HEK293T (cell line): ENCODE measurements at regions not wholly inside any gene's neighbourhood (a gene's known extent, or its start where the extent isn't known, plus 50 kb on each side); places are given as distances from the start of the nearest gene placed in this dataset.

Experiments
- CTCF ChIA-PET: fragments of 350-600 bp; formaldehyde crosslinking; extraction: SDS; loops from one replicate; lab custom pipeline; 2021; ENCODE audit warnings: antibody characterized with exemption, inconsistent platforms; lab: Yijun Ruan, JAX
- POLR2A ChIA-PET: fragments of 350-600 bp; formaldehyde crosslinking; extraction: SDS; loops from one replicate; lab custom pipeline; 2020; ENCODE audit warnings: antibody characterized with exemption, inconsistent platforms; lab: Yijun Ruan, JAX
- DNase-seq: peaks from one replicate; pipeline ENCODE4 v3.0.0; 2012; ENCODE audit warnings: mixed read lengths; ENCODE audit errors: extremely low spot score
- ARNT ChIP-seq: fragments of 450-650 bp; IDR thresholded peaks from 2 replicates; pipeline ENCODE4 v1.6.1; 2017; ENCODE audit warnings: mild to moderate bottlenecking
- BHLHE40 ChIP-seq: fragments of 450-650 bp; IDR thresholded peaks from 2 replicates; pipeline ENCODE4 v1.6.1; 2016; ENCODE audit warnings: mild to moderate bottlenecking, moderate library complexity, borderline replicate concordance
- CTBP1 ChIP-seq: fragments of 450-650 bp; IDR thresholded peaks from 2 replicates; pipeline ENCODE4 v1.6.1; 2016; ENCODE audit warnings: borderline replicate concordance
- ELF4 ChIP-seq: fragments of 450-650 bp; IDR thresholded peaks from 2 replicates; pipeline ENCODE4 v1.6.1; 2017; ENCODE audit warnings: antibody characterized with exemption
- FOXA1 ChIP-seq: fragments of 450-650 bp; IDR thresholded peaks from 2 replicates; pipeline ENCODE4 v1.6.1; 2016; ENCODE audit warnings: mild to moderate bottlenecking
- FOXK2 ChIP-seq: fragments of 450-650 bp; IDR thresholded peaks from 2 replicates; pipeline ENCODE4 v1.6.1; 2016; ENCODE audit warnings: mild to moderate bottlenecking
- FOXM1 ChIP-seq: fragments of 450-650 bp; IDR thresholded peaks from 2 replicates; pipeline ENCODE4 v1.6.1; 2017; ENCODE audit warnings: mild to moderate bottlenecking, borderline replicate concordance
- HDGF ChIP-seq: fragments of 450-650 bp; IDR thresholded peaks from 2 replicates; pipeline ENCODE4 v1.6.1; 2017; ENCODE audit warnings: antibody characterized with exemption, borderline replicate concordance
- L3MBTL2 ChIP-seq: fragments of 450-650 bp; conservative IDR thresholded peaks from 2 replicates; pipeline ENCODE4 v1.6.1; 2016; ENCODE audit warnings: mild to moderate bottlenecking
- LEF1 ChIP-seq: fragments of 450-650 bp; IDR thresholded peaks from 2 replicates; pipeline ENCODE4 v1.6.1; 2017; ENCODE audit warnings: mild to moderate bottlenecking, borderline replicate concordance
- NFRKB ChIP-seq: fragments of 450-650 bp; IDR thresholded peaks from 2 replicates; pipeline ENCODE4 v1.6.1; 2016; ENCODE audit warnings: mild to moderate bottlenecking, moderate library complexity
- PKNOX1 ChIP-seq: fragments of 450-650 bp; IDR thresholded peaks from 2 replicates; pipeline ENCODE4 v1.6.1; 2016
- SP1 ChIP-seq: fragments of 450-650 bp; IDR thresholded peaks from 2 replicates; pipeline ENCODE4 v1.6.1; 2017
- SUZ12 ChIP-seq: fragments of 450-650 bp; IDR thresholded peaks from 2 replicates; pipeline ENCODE4 v1.6.1; 2016; ENCODE audit warnings: mild to moderate bottlenecking
- TARDBP ChIP-seq: fragments of 450-650 bp; IDR thresholded peaks from 2 replicates; pipeline ENCODE4 v1.6.1; 2016
- ZNF384 ChIP-seq: fragments of 450-650 bp; IDR thresholded peaks from 2 replicates; pipeline ENCODE4 v1.6.1; 2016

- TF ChIP-seq TARDBP = no peak
- no peak for TF ChIP-seq CTBP1
- no peak for TF ChIP-seq SP1
- TF ChIP-seq L3MBTL2 = no peak
- no peak for TF ChIP-seq NFRKB
- TF ChIP-seq ZNF384 = no peak
- TF ChIP-seq FOXA1 = no peak
- no peak for TF ChIP-seq SUZ12
- TF ChIP-seq BHLHE40 = no peak
- TF ChIP-seq HDGF = no peak
- TF ChIP-seq FOXM1 = no peak
- TF ChIP-seq FOXK2 = no peak
- POLR2A ChIA-PET = no interaction called here
- CTCF ChIA-PET = no interaction called here
- no peak for DNase-seq
Measured at GRCh38 chr6:37558168-37558567, 58.5 kb upstream of the CCDC167 start.

- CTCF ChIA-PET = interaction anchor here (0.7 kb wide), 1 partner anchor 8 kb away, joined by 3 read pairs; no protein-coding TSS in a partner anchor
- POLR2A ChIA-PET = no interaction called here
- TF ChIP-seq BHLHE40 (no peak), HDGF (no peak), FOXM1 (no peak), CTBP1 (no peak), LEF1 (no peak), SP1 (no peak), ELF4 (no peak), NFRKB (no peak), ZNF384 (no peak), SUZ12 (no peak), TARDBP (no peak), ARNT (no peak), PKNOX1 (no peak), L3MBTL2 (no peak), FOXK2 (no peak)
- no peak for DNase-seq
Measured at GRCh38 chr6:37557645-37558114, 58.0 kb upstream of the CCDC167 start.

GRCh38 chr6:37556881-37557644 is 57.4 kb upstream of the CCDC167 start:
- TF ChIP-seq TARDBP (no peak), L3MBTL2 (no peak), FOXK2 (no peak), FOXM1 (no peak), LEF1 (no peak), HDGF (no peak), CTBP1 (no peak), SUZ12 (no peak), ZNF384 (no peak)
- DNase-seq = no peak
- ChIA-PET POLR2A (no interaction called here), CTCF (interaction anchor here (0.7 kb wide), 1 partner anchor 9 kb away, joined by 3 read pairs; no protein-coding TSS in a partner anchor)

- TF ChIP-seq L3MBTL2 = no peak
- no peak for TF ChIP-seq TARDBP
- TF ChIP-seq CTBP1 = no peak
- TF ChIP-seq SP1 = no peak
- no peak for TF ChIP-seq HDGF
- no peak for TF ChIP-seq LEF1
- TF ChIP-seq SUZ12 = no peak
- no peak for TF ChIP-seq ELF4
- TF ChIP-seq FOXK2 = no peak
- no peak for TF ChIP-seq PKNOX1
- no peak for TF ChIP-seq FOXA1
- no peak for TF ChIP-seq NFRKB
- no peak for TF ChIP-seq BHLHE40
- CTCF ChIA-PET = interaction anchor here (0.8 to 1.2 kb wide), 2 partner anchors 10 to 17 kb away, joined by 3 to 4 read pairs; no protein-coding TSS in a partner anchor
- POLR2A ChIA-PET = no interaction called here
- DNase-seq = no peak
Measured at GRCh38 chr6:37555040-37555781, 55.5 kb upstream of the CCDC167 start.

- ChIA-PET CTCF (interaction anchor here (0.8 to 1.2 kb wide), 2 partner anchors 11 to 16 kb away, joined by 3 to 4 read pairs; no protein-coding TSS in a partner anchor), POLR2A (no interaction called here)
- no peak for TF ChIP-seq ZNF384
- TF ChIP-seq FOXA1 = no peak
- TF ChIP-seq SP1 = no peak
- no peak for TF ChIP-seq NFRKB
- no peak for TF ChIP-seq FOXK2
- no peak for TF ChIP-seq ARNT
- no peak for TF ChIP-seq TARDBP
- TF ChIP-seq FOXM1 = no peak
- TF ChIP-seq BHLHE40 = no peak
- no peak for DNase-seq
Measured at GRCh38 chr6:37554480-37554819, 54.8 kb upstream of the CCDC167 start.

- ChIA-PET POLR2A (no interaction called here), CTCF (no interaction called here)
- TF ChIP-seq SP1 (no peak), L3MBTL2 (no peak), NFRKB (no peak), FOXA1 (no peak), HDGF (no peak), PKNOX1 (no peak), BHLHE40 (no peak), FOXK2 (no peak), TARDBP (no peak), SUZ12 (no peak), ARNT (no peak), CTBP1 (no peak), FOXM1 (no peak), LEF1 (no peak), ZNF384 (no peak)
- DNase-seq = no peak
Measured at GRCh38 chr6:37552267-37552666, 52.6 kb upstream of the CCDC167 start.
